ENCODE measurements at regions not wholly inside any gene's neighbourhood (a gene's known extent, or its start where the extent isn't known, plus 50 kb on each side); places are given as distances from the start of the nearest gene placed in this dataset.

GRCh38 chr6:78365473-78365872 is 501.9 kb upstream of the IRAK1BP1 start:
- no peak overlapping the region for H3K4me3 ChIP-seq

DNA sequence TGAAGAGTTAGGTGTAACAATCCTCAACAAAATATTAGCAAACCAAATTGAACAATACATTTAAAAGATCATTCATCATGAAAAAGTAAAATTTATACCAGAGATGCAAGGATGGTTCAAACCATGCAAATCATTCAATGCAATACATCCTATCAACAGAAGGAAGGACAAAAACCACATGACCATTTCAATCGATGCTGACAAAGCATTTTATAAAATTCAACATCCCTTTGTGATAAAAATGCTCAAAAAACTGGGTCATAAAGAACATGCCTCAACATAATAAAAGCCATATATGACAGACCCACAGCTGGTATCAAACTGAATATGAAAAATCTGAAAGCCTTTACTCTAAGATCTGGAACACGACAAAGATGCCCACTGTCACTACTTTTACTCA is 490.3 kb upstream of the IRAK1BP1 start:
- intact Hi-C loops (cut with DNase I; ENCODE audit: low total_unique reads), result no loop called here
- Histone ChIP-seq H3K27ac (no peak overlapping the region), H3K4me1 (no peaks in the 10 kb centered on the region), H3K4me3 (no peak overlapping the region), H3K36me3 (no peaks in the 10 kb centered on the region), H3K9me3 (peaks cover 3 to 20% (median 13%) of the 10 kb centered on the region in 4 donors), H3K27me3 (no peaks in the 10 kb centered on the region)
- no peak for DNase-seq
- WGBS, 5 donors, result 72 to 85% (median 81%) methylated on average over 2 of the region's 2 CpGs
- TF ChIP-seq POLR2AphosphoS5 (IDR thresholded peaks at IDR 0.05), result no peak
- TF ChIP-seq EP300 (IDR thresholded peaks at IDR 0.05), result no peak
- TF ChIP-seq CTCF (IDR thresholded peaks at IDR 0.05), result no peak
- no peak for TF ChIP-seq POLR2A (IDR thresholded peaks at IDR 0.05)

More at GRCh38 chr6:78365473-78365872, 501.9 kb upstream of the IRAK1BP1 start:
- Histone ChIP-seq H3K36me3 (no peaks in the 10 kb centered on the region), H3K9me3 (no peaks in the 10 kb centered on the region), H3K27ac (no peak overlapping the region), H3K27me3 (no peaks in the 10 kb centered on the region), H3K4me1 (no peaks in the 10 kb centered on the region)
- no peak for DNase-seq
- 85 to 92% (median 88%) methylated on average over 4 of the region's 4 CpGs for WGBS, 5 donors
- no peak for TF ChIP-seq POLR2A (IDR thresholded peaks at IDR 0.05)
- no peak for TF ChIP-seq POLR2AphosphoS5 (IDR thresholded peaks at IDR 0.05)
- no peak for TF ChIP-seq EP300 (IDR thresholded peaks at IDR 0.05)
- no peak for TF ChIP-seq CTCF (IDR thresholded peaks at IDR 0.05)
- intact Hi-C loops (cut with DNase I; ENCODE audit: low total_unique reads), result no loop called here

DNA sequence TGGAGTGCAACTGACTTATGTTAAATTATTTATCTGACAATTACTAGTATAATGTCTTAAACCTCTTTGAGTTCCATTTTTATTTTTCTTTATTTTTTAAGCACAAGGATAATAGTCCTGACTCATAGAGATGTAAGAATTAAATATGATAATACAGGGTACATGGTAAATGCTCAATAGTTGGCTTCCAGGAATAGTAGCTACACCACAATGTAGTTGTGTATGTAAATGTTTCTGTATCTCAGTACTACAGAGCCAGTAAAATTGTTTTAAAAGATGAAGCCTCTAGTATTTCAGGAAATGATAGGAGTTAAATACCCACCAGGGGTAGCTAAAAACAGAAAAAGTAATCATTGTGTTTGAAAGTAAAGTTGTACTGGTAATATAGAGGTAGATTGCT is 487.4 kb upstream of the IRAK1BP1 start:
- TF ChIP-seq POLR2A (IDR thresholded peaks at IDR 0.05) (no peak), EP300 (IDR thresholded peaks at IDR 0.05) (no peak), POLR2AphosphoS5 (IDR thresholded peaks at IDR 0.05) (no peak), CTCF (IDR thresholded peaks at IDR 0.05) (no peak)
- intact Hi-C loops (cut with DNase I; ENCODE audit: low total_unique reads), result no loop called here
- H3K4me1 ChIP-seq, result no peaks in the 10 kb centered on the region
- H3K36me3 ChIP-seq, result no peaks in the 10 kb centered on the region
- DNase-seq, result no peak
- no peaks in the 10 kb centered on the region for H3K27me3 ChIP-seq
- H3K9me3 ChIP-seq, result peaks cover 0 to 8% (median 5%) of the 10 kb centered on the region in 4 donors
- H3K4me3 ChIP-seq, result no peak overlapping the region
- no peak overlapping the region for H3K27ac ChIP-seq

- DNase-seq, result no peak
- no peaks in the 10 kb centered on the region for H3K4me1 ChIP-seq
- H3K36me3 ChIP-seq, result no peaks in the 10 kb centered on the region
- H3K27me3 ChIP-seq, result no peaks in the 10 kb centered on the region
- intact Hi-C loops (cut with DNase I; ENCODE audit: low total_unique reads), result no loop called here
- H3K27ac ChIP-seq, result no peak overlapping the region
- WGBS, 5 donors, result 78 to 92% (median 88%) methylated on average over 2 of the region's 2 CpGs
- no peak overlapping the region for H3K4me3 ChIP-seq
- TF ChIP-seq POLR2AphosphoS5 (IDR thresholded peaks at IDR 0.05), result no peak
- no peak for TF ChIP-seq CTCF (IDR thresholded peaks at IDR 0.05)
- TF ChIP-seq EP300 (IDR thresholded peaks at IDR 0.05), result no peak
- no peak for TF ChIP-seq POLR2A (IDR thresholded peaks at IDR 0.05)
- H3K9me3 ChIP-seq, result peaks cover 0 to 8% (median 5%) of the 10 kb centered on the region in 4 donors
Observed at GRCh38 chr6:78380541-78380940, 486.8 kb upstream of the IRAK1BP1 start.
